SK-N-SH (cell line): ENCODE measurements at regions not wholly inside any gene's neighbourhood (a gene's known extent, or its start where the extent isn't known, plus 50 kb on each side); places are given as distances from the start of the nearest gene placed in this dataset.

ENCODE experiments used
- CTCF ChIA-PET: fragments of 300-600, 350-600 bp; formaldehyde crosslinking; extraction: SDS; loops from one replicate; lab custom pipeline; 2021; lab: Yijun Ruan, JAX
- POLR2A ChIA-PET: fragments of 350-600 bp; sonication (Branson Sonifier 250); formaldehyde crosslinking; extraction: SDS; loops from one replicate; lab custom pipeline; 2020; ENCODE audit warnings: antibody characterized with exemption, inconsistent platforms; lab: Yijun Ruan, JAX
- DNase-seq: peaks from one replicate; pipeline ENCODE4 v3.0.0; 2012
- H2AFZ ChIP-seq: fragments of 200-600 bp; sonication (generic); 2 replicates; pipeline ENCODE4 v1.8.1; 2016; ENCODE audit warnings: antibody characterized with exemption, mild to moderate bottlenecking, low read depth
- H3F3A ChIP-seq: fragments of 200-600 bp; sonication (generic); replicated peaks from 2 replicates; pipeline ENCODE3; 2016; ENCODE audit warnings: antibody characterized with exemption, mild to moderate bottlenecking; ENCODE audit not compliant: insufficient read depth
- H3K27ac ChIP-seq, 2 experiments: fragments of 200-500 bp in 1 of 2; fragments of 200-600 bp in 1 of 2; sonication (Bioruptor generic) in 1 of 2; sonication (generic), shearing (Covaris generic) in 1 of 2; 2 replicates each; pipeline versions ENCODE4 v1.5.1 to v1.6.1; 2014 to 2016; ENCODE audit warnings: low read depth in 2 of 2, inconsistent platforms in 1 of 2, low read length in 1 of 2, mild to moderate bottlenecking in 1 of 2, mixed read lengths in 1 of 2
- H3K27me3 ChIP-seq: fragments of 200-600 bp; sonication (generic), shearing (Covaris generic); 2 replicates; pipeline ENCODE4 v1.6.1; 2016; ENCODE audit warnings: mixed run types; ENCODE audit not compliant: insufficient read depth
- H3K36me3 ChIP-seq, 2 experiments: fragments of 200-500 bp in 1 of 2; fragments of 200-600 bp in 1 of 2; sonication (Bioruptor generic) in 1 of 2; sonication (generic) in 1 of 2; replicated peaks in 1 of 2; 2 replicates each; pipeline versions ENCODE3 to v1.5.1; 2014 to 2016; ENCODE audit warnings: low read length in 1 of 2, mild to moderate bottlenecking in 1 of 2; ENCODE audit not compliant: insufficient read depth in 2 of 2, control insufficient read depth in 1 of 2
- H3K4me1 ChIP-seq, 2 experiments: fragments of 200-500 bp in 1 of 2; fragments of 200-600 bp in 1 of 2; sonication (Bioruptor generic) in 1 of 2; sonication (generic), shearing (Covaris generic) in 1 of 2; 2 replicates each; pipeline versions ENCODE4 v1.5.1 to v1.6.1; 2014 to 2016; ENCODE audit warnings: low read depth in 1 of 2, low read length in 1 of 2, mixed run types in 1 of 2; ENCODE audit not compliant: insufficient read depth in 2 of 2, control insufficient read depth in 1 of 2
- H3K4me2 ChIP-seq: fragments of 200-600 bp; sonication (generic), shearing (Covaris generic); 2 replicates; pipeline ENCODE4 v1.6.1; 2017; ENCODE audit warnings: mixed run types
- H3K4me3 ChIP-seq, 2 experiments: fragments of 200-500 bp in 1 of 2; fragments of 200-600 bp in 1 of 2; sonication (Bioruptor generic) in 1 of 2; sonication (generic), shearing (Covaris generic) in 1 of 2; 2 replicates each; pipeline versions ENCODE4 v1.5.1 to v1.8.1; 2014 to 2016; ENCODE audit warnings: low read depth in 2 of 2, inconsistent platforms in 1 of 2, low read length in 1 of 2, mild to moderate bottlenecking in 1 of 2, mixed read lengths in 1 of 2, moderate library complexity in 1 of 2
- H3K79me2 ChIP-seq: fragments of 200-600 bp; sonication (generic); 2 replicates; pipeline ENCODE4 v1.8.1; 2017; ENCODE audit warnings: mild to moderate bottlenecking; ENCODE audit not compliant: insufficient read depth
- H3K9ac ChIP-seq: fragments of 200-600 bp; sonication (generic); 2 replicates; pipeline ENCODE4 v1.6.1; 2017; ENCODE audit warnings: mixed run types
- H3K9me2 ChIP-seq: fragments of 200-600 bp; sonication (generic); 2 replicates; pipeline ENCODE4 v1.6.1; 2017; ENCODE audit warnings: mixed run types
- H3K9me3 ChIP-seq: fragments of 200-600 bp; sonication (generic); 2 replicates; pipeline ENCODE4 v1.6.1; 2017; ENCODE audit warnings: mixed run types, mild to moderate bottlenecking, moderate library complexity
- H4K20me1 ChIP-seq: fragments of 200-600 bp; sonication (generic); 2 replicates; pipeline ENCODE4 v1.6.1; 2017; ENCODE audit warnings: mild to moderate bottlenecking, mixed run types; ENCODE audit not compliant: insufficient read depth
- CHD2 ChIP-seq: fragments of 150-350 bp; IDR thresholded peaks from 2 replicates; pipeline ENCODE4 v1.6.1; 2018; ENCODE audit warnings: low read length; ENCODE audit not compliant: partially characterized antibody
- EP300 ChIP-seq, 2 experiments: IDR thresholded peaks; 2 replicates each; pipeline versions ENCODE4 v1.4.0 to v1.6.1; 2012; ENCODE audit warnings: borderline replicate concordance in 1 of 2, low read depth in 1 of 2, low read length in 1 of 2
- FOSL2 ChIP-seq: IDR thresholded peaks from 2 replicates; pipeline ENCODE4 v1.4.0; 2012; ENCODE audit warnings: low read depth, mild to moderate bottlenecking, moderate library complexity, borderline replicate concordance
- JUND ChIP-seq: IDR thresholded peaks from 2 replicates; pipeline ENCODE4 v1.4.0; 2012
- NFIC ChIP-seq: IDR thresholded peaks from 2 replicates; pipeline ENCODE4 v1.4.0; 2012; ENCODE audit warnings: borderline replicate concordance
- RAD21 ChIP-seq: IDR thresholded peaks from 2 replicates; pipeline ENCODE4 v1.6.1; 2012; ENCODE audit warnings: mild to moderate bottlenecking, low read length
- RFX5 ChIP-seq: IDR thresholded peaks from 2 replicates; pipeline ENCODE4 v1.6.1; 2012; ENCODE audit warnings: mild to moderate bottlenecking, improper control_type of control experiment, low read length
- SIN3A ChIP-seq: IDR thresholded peaks from 2 replicates; pipeline ENCODE4 v1.6.1; 2012; ENCODE audit warnings: low read depth, mild to moderate bottlenecking, low read length, moderate library complexity, borderline replicate concordance
- SMC3 ChIP-seq: IDR thresholded peaks from 2 replicates; pipeline ENCODE4 v1.6.1; 2012; ENCODE audit warnings: low read depth, low read length, improper control_type of control experiment
- TAF1 ChIP-seq: IDR thresholded peaks from 2 replicates; pipeline ENCODE4 v1.6.1; 2012; ENCODE audit warnings: low read depth, mild to moderate bottlenecking, low read length, moderate library complexity, borderline replicate concordance
- TCF12 ChIP-seq: IDR thresholded peaks from 2 replicates; pipeline ENCODE4 v1.4.0; 2012
- WGBS: methylation state at CpG from one replicate; pipeline ENCODE4 v1.1.6; 2017; ENCODE audit warnings: low lambda C conversion rate; 5-methylcytosine and 5-hydroxymethylcytosine counted together
- TF ChIP-seq, protein P1 (sequence below): fragments of 200-600 bp; sonication (generic); IDR thresholded peaks from 2 replicates; pipeline ENCODE4 v1.6.1; 2017; ENCODE audit warnings: antibody characterized with exemption, mild to moderate bottlenecking, moderate library complexity
- TF ChIP-seq, protein P2 (sequence below): IDR thresholded peaks from 2 replicates; pipeline ENCODE4; 2012
- TF ChIP-seq, protein P3 (sequence below): fragments of 150-350 bp; IDR thresholded peaks from 2 replicates; pipeline ENCODE4 v1.6.1; 2017; ENCODE audit warnings: antibody characterized with exemption, low read length, low read depth, borderline replicate concordance

DNA sequence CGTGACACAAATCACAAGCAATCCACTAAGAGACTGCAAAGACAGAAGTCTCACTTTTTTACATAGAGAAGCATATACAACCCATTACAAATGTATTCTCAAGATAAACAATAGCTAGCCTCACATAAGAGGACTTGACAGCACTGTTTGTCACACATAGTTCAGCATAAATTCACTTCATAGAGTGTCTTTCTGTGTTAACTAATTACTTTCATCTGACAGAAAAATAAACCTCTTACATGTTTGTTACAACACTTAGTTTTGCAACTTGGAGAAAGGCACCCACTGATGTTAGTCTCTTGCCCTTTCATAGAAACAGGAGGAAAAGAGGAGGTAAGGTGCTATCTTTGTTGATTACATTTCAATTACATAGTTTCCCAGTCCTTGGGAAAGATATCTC lies 2221.9 kb upstream of the RAG2 start:
- Histone ChIP-seq H3K27me3 (no peaks in the 10 kb centered on the region), H3K9ac (no peak overlapping the region), H3K4me1 (peaks cover 0 to 34% of the 10 kb centered on the region in 2 experiments; a peak in 1 of 4 replicates)
- POLR2A ChIA-PET, result no interaction called here
- TF ChIP-seq SIN3A (no peak), SMC3 (no peak), NFIC (no peak), TCF12 (no peak), EP300 (IDR thresholded peaks at IDR 0.05; ENCODE audit: borderline replicate concordance in 1 of 2, low read depth in 1 of 2, low read length in 1 of 2) (no peak)
- TF ChIP-seq, all 33 proteins: peak for 0
- Histone ChIP-seq H3K9me2 (no peaks in the 10 kb centered on the region), H3K36me3 (no peaks in the 10 kb centered on the region), H3K9me3 (no peaks in the 10 kb centered on the region; the same call in 1 of the 2 replicates), H3F3A (peaks cover 4% of the 10 kb centered on the region), H3K4me3 (no peak overlapping the region), H3K4me2 (no peak overlapping the region), H4K20me1 (no peaks in the 10 kb centered on the region), H3K79me2 (no peaks in the 10 kb centered on the region), H3K27ac (no peak overlapping the region), H2AFZ (no peak overlapping the region)
- DNase-seq, result no peak
- WGBS, result 50% methylated on average over 1 of the region's 1 CpG
- CTCF ChIA-PET, result interaction anchor here (0.6 kb wide), 1 partner anchor 216 kb away, joined by 3 read pairs; no protein-coding TSS in a partner anchor

DNA sequence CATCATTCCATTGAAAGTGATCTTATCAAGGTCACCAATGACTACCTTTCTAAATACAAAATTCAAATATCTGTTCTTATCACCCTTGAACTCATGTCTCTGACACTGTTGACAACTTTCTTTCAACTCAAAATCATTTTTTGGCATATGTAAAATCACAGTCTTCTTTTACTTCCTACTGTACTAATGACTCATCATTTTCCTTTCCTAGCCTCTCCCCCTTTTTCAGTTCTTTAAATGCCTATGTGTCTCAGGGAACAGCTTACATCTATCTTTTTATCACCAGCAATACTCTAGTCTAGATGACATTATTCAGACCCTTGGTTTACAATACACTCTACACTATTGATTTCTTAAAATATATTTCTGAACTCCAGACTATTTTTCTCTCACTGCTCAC lies 2220.7 kb upstream of the RAG2 start:
- Histone ChIP-seq H3K36me3 (no peaks in the 10 kb centered on the region), H3K9me2 (no peaks in the 10 kb centered on the region), H4K20me1 (no peaks in the 10 kb centered on the region), H3K9ac (no peak overlapping the region), H3K4me2 (no peak overlapping the region), H3K27ac (peak overlapping the region in 1 of 2 experiments; percentile 55; a peak in 2 of 4 replicates), H3F3A (peaks cover 5% of the 10 kb centered on the region), H2AFZ (peak overlapping the region; percentile 6; the same call in 1 of the 2 replicates), H3K4me1 (peaks cover 0 to 37% of the 10 kb centered on the region in 2 experiments; a peak in 1 of 4 replicates), H3K79me2 (no peaks in the 10 kb centered on the region), H3K27me3 (no peaks in the 10 kb centered on the region), H3K9me3 (no peaks in the 10 kb centered on the region), H3K4me3 (no peak overlapping the region)
- POLR2A ChIA-PET, result no interaction called here
- DNase-seq, result no peak
- peak; percentile 64 for TF ChIP-seq JUND
- TF ChIP-seq, protein P1, sequence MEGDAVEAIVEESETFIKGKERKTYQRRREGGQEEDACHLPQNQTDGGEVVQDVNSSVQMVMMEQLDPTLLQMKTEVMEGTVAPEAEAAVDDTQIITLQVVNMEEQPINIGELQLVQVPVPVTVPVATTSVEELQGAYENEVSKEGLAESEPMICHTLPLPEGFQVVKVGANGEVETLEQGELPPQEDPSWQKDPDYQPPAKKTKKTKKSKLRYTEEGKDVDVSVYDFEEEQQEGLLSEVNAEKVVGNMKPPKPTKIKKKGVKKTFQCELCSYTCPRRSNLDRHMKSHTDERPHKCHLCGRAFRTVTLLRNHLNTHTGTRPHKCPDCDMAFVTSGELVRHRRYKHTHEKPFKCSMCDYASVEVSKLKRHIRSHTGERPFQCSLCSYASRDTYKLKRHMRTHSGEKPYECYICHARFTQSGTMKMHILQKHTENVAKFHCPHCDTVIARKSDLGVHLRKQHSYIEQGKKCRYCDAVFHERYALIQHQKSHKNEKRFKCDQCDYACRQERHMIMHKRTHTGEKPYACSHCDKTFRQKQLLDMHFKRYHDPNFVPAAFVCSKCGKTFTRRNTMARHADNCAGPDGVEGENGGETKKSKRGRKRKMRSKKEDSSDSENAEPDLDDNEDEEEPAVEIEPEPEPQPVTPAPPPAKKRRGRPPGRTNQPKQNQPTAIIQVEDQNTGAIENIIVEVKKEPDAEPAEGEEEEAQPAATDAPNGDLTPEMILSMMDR, result no peak
- TF ChIP-seq RFX5, result no peak
- TF ChIP-seq TAF1, result no peak
- peak in 1 of 2 experiments; percentile 28; a peak in 1 of 4 replicates for TF ChIP-seq EP300 (IDR thresholded peaks at IDR 0.05; ENCODE audit: borderline replicate concordance in 1 of 2, low read depth in 1 of 2, low read length in 1 of 2)
- TF ChIP-seq, protein P2, sequence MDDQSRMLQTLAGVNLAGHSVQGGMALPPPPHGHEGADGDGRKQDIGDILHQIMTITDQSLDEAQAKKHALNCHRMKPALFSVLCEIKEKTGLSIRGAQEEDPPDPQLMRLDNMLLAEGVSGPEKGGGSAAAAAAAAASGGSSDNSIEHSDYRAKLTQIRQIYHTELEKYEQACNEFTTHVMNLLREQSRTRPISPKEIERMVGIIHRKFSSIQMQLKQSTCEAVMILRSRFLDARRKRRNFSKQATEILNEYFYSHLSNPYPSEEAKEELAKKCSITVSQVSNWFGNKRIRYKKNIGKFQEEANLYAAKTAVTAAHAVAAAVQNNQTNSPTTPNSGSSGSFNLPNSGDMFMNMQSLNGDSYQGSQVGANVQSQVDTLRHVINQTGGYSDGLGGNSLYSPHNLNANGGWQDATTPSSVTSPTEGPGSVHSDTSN, result peak; percentile 48; the same call in 1 of the 2 replicates
- TF ChIP-seq CHD2, result no peak
- TF ChIP-seq RAD21, result no peak
- TF ChIP-seq, protein P3, sequence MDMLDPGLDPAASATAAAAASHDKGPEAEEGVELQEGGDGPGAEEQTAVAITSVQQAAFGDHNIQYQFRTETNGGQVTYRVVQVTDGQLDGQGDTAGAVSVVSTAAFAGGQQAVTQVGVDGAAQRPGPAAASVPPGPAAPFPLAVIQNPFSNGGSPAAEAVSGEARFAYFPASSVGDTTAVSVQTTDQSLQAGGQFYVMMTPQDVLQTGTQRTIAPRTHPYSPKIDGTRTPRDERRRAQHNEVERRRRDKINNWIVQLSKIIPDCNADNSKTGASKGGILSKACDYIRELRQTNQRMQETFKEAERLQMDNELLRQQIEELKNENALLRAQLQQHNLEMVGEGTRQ, result no peak
- TF ChIP-seq SMC3, result no peak
- TF ChIP-seq FOSL2, result peak; percentile 40; the same call in 1 of the 2 replicates
- peak; percentile 18; the same call in 1 of the 2 replicates for TF ChIP-seq TCF12
- CTCF ChIA-PET, result no interaction called here
